ENCODE measurements at regions not wholly inside any gene's neighbourhood (a gene's known extent, or its start where the extent isn't known, plus 50 kb on each side); places are given as distances from the start of the nearest gene placed in this dataset.

DNA sequence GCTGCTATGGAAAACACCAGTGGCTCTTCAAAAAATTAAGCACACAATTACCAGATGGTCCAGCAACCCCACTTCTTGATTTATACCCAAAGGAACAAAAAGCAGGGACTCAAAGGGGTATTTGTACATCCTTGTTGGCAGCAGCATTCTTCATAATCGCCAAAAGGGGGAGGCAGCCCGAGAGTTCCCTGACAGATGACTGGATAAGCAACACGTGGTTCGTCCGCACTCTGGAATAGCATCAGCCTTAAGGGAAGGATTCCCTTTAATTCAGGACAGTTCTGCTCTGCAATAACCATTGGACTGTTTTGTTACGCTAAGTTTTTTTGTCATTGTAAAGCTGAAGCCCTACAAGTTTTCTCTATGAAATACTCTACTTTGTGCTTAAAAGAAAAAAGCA, 76.7 kb upstream of the TWIST2 start:
- Histone ChIP-seq H3K9ac (ENCODE audit: low read length) (no peak overlapping the region), H3K36me3 (replicated peaks; ENCODE audit: insufficient read depth, low read length) (no peaks in the 10 kb centered on the region), H3K4me3 (ENCODE audit: low read length) (no peak overlapping the region), H3K27me3 (replicated peaks; ENCODE audit: insufficient read depth, low read length) (peaks cover 5% of the 10 kb centered on the region; the same call in 1 of the 2 replicates), H3K4me2 (ENCODE audit: low read depth, low read length) (no peak overlapping the region), H4K20me1 (ENCODE audit: insufficient read depth, low read length) (no peaks in the 10 kb centered on the region), H3K9me3 (replicated peaks; ENCODE audit: insufficient read depth, low read length) (no peaks in the 10 kb centered on the region), H3K79me2 (ENCODE audit: low read length) (no peaks in the 10 kb centered on the region), H3K4me1 (ENCODE audit: low read length) (no peaks in the 10 kb centered on the region), H3K9me2 (replicated peaks; ENCODE audit: insufficient read depth, low read length) (no peaks in the 10 kb centered on the region), H2AFZ (ENCODE audit: low read length) (no peak overlapping the region), H3F3A (ENCODE audit: insufficient read depth, low read length) (no peaks in the 10 kb centered on the region), H3K27ac (ENCODE audit: low read length) (no peak overlapping the region)
- no peak for DNase-seq
- TF ChIP-seq EZH2phosphoT487 (IDR thresholded peaks at IDR 0.05; ENCODE audit: low read length), result no peak
- TF ChIP-seq, protein P1, sequence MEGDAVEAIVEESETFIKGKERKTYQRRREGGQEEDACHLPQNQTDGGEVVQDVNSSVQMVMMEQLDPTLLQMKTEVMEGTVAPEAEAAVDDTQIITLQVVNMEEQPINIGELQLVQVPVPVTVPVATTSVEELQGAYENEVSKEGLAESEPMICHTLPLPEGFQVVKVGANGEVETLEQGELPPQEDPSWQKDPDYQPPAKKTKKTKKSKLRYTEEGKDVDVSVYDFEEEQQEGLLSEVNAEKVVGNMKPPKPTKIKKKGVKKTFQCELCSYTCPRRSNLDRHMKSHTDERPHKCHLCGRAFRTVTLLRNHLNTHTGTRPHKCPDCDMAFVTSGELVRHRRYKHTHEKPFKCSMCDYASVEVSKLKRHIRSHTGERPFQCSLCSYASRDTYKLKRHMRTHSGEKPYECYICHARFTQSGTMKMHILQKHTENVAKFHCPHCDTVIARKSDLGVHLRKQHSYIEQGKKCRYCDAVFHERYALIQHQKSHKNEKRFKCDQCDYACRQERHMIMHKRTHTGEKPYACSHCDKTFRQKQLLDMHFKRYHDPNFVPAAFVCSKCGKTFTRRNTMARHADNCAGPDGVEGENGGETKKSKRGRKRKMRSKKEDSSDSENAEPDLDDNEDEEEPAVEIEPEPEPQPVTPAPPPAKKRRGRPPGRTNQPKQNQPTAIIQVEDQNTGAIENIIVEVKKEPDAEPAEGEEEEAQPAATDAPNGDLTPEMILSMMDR (IDR thresholded peaks at IDR 0.05; ENCODE audit: low read length), result no peak
- no peak for TF ChIP-seq EZH2 (optimal IDR thresholded peaks at IDR 0.05; ENCODE audit: low read depth, low read length)

- no peak overlapping the region for H2AFZ ChIP-seq (ENCODE audit: low read length)
- H3K9me3 ChIP-seq (replicated peaks; ENCODE audit: insufficient read depth, low read length), result no peaks in the 10 kb centered on the region
- no peaks in the 10 kb centered on the region for H3K79me2 ChIP-seq (ENCODE audit: low read length)
- H3K9ac ChIP-seq (ENCODE audit: low read length), result no peak overlapping the region
- peaks cover 5% of the 10 kb centered on the region; the same call in 1 of the 2 replicates for H3K27me3 ChIP-seq (replicated peaks; ENCODE audit: insufficient read depth, low read length)
- TF ChIP-seq EZH2 (optimal IDR thresholded peaks at IDR 0.05; ENCODE audit: low read depth, low read length) (no peak), EZH2phosphoT487 (IDR thresholded peaks at IDR 0.05; ENCODE audit: low read length) (no peak)
- TF ChIP-seq, protein P1 (IDR thresholded peaks at IDR 0.05; ENCODE audit: low read length), result no peak
- no peaks in the 10 kb centered on the region for H3K36me3 ChIP-seq (replicated peaks; ENCODE audit: insufficient read depth, low read length)
- no peak overlapping the region for H3K4me2 ChIP-seq (ENCODE audit: low read depth, low read length)
- no peak overlapping the region for H3K4me3 ChIP-seq (ENCODE audit: low read length)
- no peaks in the 10 kb centered on the region for H3K4me1 ChIP-seq (ENCODE audit: low read length)
- H3K9me2 ChIP-seq (replicated peaks; ENCODE audit: insufficient read depth, low read length), result no peaks in the 10 kb centered on the region
- H4K20me1 ChIP-seq (ENCODE audit: insufficient read depth, low read length), result no peaks in the 10 kb centered on the region
- DNase-seq, result no peak
- no peak overlapping the region for H3K27ac ChIP-seq (ENCODE audit: low read length)
- no peaks in the 10 kb centered on the region for H3F3A ChIP-seq (ENCODE audit: insufficient read depth, low read length)
Observed at GRCh38 chr2:238771639-238772038, 76.2 kb upstream of the TWIST2 start.

- H3K27me3 ChIP-seq (replicated peaks; ENCODE audit: insufficient read depth, low read length), result peaks cover 5% of the 10 kb centered on the region; the same call in 1 of the 2 replicates
- H3K4me2 ChIP-seq (ENCODE audit: low read depth, low read length), result no peak overlapping the region
- no peaks in the 10 kb centered on the region for H3K9me3 ChIP-seq (replicated peaks; ENCODE audit: insufficient read depth, low read length)
- no peak for DNase-seq
- no peak overlapping the region for H2AFZ ChIP-seq (ENCODE audit: low read length)
- TF ChIP-seq EZH2 (optimal IDR thresholded peaks at IDR 0.05; ENCODE audit: low read depth, low read length) (no peak), EZH2phosphoT487 (IDR thresholded peaks at IDR 0.05; ENCODE audit: low read length) (no peak)
- TF ChIP-seq, protein P1 (IDR thresholded peaks at IDR 0.05; ENCODE audit: low read length), result no peak
- H3K4me3 ChIP-seq (ENCODE audit: low read length), result no peak overlapping the region
- no peak overlapping the region for H3K9ac ChIP-seq (ENCODE audit: low read length)
- H3F3A ChIP-seq (ENCODE audit: insufficient read depth, low read length), result no peaks in the 10 kb centered on the region
- no peaks in the 10 kb centered on the region for H3K79me2 ChIP-seq (ENCODE audit: low read length)
- H3K27ac ChIP-seq (ENCODE audit: low read length), result no peak overlapping the region
- no peaks in the 10 kb centered on the region for H4K20me1 ChIP-seq (ENCODE audit: insufficient read depth, low read length)
- H3K4me1 ChIP-seq (ENCODE audit: low read length), result no peaks in the 10 kb centered on the region
- no peaks in the 10 kb centered on the region for H3K9me2 ChIP-seq (replicated peaks; ENCODE audit: insufficient read depth, low read length)
- H3K36me3 ChIP-seq (replicated peaks; ENCODE audit: insufficient read depth, low read length), result no peaks in the 10 kb centered on the region
Observed at GRCh38 chr2:238772635-238773297, 75.1 kb upstream of the TWIST2 start.
